Hematopoietic multipotent progenitor cell (in vitro differentiated cells): ENCODE measurements at regions not wholly inside any gene's neighbourhood (a gene's known extent, or its start where the extent isn't known, plus 50 kb on each side); places are given as distances from the start of the nearest gene placed in this dataset.
"Not testable (repeated sequence)": the region's sequence is repeated elsewhere in the genome, so short reads cannot be mapped to it uniquely, and the experiment has no call there.

ENCODE experiments used
- DNase-seq, 3 donors: peaks; one replicate each; pipeline ENCODE4 v3.0.0-alpha.2; 2011 to 2015; ENCODE audit warnings: low read depth in 2 of 3, low spot score in 2 of 3

DNA sequence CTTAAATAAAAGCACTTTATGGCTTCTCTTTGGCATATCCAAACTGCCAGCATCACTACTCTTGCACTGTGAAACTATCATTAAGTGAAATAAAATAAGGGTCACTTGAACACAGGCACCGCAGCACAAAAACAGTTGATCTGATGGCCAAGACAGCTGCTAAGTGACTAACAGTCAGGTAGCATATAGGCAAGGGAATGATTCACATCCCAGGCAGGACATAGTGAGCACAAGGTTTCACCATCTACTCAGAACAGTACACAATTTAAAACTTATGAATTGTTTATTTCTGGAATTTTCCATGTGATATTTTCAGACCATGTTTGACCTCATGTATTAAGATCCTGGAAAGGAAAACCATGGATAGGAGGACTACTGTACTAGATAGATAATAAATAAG, 214.2 kb downstream of the MREG start:
- DNase-seq: no peak

DNA sequence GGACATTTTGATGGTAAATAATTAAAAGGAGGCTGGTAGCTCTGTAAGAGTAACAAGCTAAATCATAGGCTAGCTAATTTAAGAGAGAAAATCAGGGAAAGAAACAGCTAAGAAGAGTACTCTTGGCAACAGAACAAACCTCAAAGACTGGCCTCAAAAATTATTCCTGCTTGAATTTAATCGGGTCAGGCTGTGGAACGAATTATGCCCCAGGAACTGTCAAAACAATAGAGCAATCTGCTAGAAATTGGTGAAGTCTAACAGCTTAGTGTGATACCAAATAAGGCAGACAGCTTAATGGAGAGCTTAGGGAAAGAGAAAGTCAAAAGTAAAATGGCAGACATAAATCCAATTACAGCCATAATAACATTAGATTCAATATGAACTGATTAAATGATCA, 215.7 kb downstream of the MREG start:
- DNase-seq: no peak

DNA sequence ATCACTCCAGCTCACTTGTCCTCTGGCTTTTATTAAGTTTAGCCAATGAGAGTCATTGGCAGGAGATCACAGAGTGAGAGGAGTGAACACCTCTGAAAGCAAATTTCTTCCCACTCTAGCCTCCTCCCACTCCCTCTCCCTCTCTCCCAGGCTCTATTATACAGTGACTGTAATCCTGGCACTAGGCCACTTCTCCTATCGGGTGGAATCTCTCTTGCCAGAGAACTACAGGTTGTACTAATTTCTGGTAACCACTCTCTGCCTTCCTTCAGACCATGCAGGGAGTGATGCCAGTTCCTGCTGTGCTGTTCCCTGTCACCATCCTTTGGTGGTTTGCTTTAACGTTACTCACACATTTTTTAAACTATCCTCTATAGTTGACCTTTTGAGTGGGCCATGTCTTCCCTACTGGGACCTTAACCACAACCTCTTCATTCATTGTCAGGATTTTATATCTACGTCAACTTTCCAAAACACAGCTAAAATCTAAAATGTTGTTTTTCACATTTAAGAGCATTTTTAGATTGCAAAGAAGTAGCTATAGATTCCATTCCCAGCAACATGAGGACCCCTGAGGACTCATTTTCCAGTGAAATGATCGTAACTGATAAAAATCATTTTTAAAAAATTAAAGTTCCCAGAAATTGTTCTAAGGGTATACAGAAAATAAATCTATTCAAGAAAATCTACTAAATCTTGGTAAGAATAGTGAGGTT, 217.1 kb downstream of the MREG start:
- DNase-seq: peak in 1 of 3 donors; percentile 27

DNA sequence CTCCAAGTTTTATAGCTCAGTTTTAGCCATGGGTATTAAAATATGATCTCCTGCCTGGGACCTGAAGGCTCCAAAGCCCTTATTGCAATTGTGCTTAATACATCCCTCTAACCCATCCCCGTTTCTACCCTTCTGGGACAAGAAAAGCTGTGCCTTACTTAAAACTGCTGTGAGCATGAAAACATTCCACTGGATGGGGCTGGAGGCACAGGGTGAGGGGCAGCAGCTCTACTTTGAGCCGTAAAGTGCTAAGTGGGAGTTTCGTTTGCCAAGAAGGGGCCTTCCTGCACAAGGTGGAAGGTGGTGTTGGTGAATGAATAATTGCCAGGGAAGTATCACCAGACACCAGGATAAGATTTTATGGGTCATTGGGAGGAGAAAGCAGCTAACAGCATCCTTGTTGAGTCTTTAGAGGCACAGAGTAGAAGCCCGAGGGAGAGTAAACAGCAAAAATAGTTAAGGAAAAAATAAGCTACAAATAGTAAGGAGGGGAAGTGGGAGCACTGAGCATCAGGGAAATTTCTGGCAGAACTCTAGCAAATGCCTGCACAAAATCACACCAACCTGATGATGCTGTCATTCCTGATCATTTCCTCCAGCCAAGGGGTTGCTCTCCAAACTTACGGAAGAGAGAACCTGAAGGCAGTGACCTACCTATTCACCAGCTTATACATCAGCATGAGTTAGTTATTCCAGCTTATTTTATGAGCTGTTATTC, 218.4 kb downstream of the MREG start:
- DNase-seq: no peak

DNA sequence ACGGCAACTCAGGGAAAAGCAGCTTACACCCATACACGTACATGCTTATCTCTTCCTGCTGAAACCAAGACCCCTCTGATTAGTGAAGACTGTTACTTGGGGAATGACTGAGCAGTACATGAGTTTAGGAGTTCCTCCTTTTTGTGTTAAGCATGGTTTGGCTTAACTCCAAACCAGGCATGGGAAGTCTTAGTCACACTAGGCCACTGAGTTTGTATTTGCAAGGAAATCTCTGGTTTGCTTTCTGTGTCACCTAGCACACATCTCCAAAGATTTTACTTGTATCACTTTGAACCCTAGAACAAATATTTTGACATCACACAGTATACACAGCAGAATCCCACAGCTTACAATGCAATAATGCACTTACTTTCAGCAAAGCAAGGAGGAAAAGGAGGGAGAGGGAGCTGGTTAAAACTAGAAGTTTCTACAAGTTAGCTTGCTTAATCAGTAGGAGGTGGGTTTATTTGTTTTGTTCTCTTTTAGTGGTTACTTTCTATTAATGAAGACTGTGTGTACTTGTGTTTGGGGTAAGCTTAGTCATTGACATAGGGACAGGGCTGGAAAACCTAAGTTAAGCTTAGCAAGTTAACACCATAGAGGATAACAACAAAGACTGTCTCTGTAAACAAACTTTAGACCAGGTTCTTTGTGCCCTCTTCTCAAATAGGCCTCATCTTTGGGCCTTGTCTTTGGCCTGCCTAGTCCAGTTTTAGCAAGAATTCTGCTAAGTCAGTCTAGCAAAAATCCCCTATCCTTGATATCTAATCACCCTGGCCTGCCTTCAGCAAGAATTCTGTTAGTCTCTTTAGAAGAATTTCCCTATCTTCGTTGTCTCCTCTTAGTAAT, 219.4 kb downstream of the MREG start:
- peak in 2 of 3 donors; percentile 92 to 97 for DNase-seq

DNA sequence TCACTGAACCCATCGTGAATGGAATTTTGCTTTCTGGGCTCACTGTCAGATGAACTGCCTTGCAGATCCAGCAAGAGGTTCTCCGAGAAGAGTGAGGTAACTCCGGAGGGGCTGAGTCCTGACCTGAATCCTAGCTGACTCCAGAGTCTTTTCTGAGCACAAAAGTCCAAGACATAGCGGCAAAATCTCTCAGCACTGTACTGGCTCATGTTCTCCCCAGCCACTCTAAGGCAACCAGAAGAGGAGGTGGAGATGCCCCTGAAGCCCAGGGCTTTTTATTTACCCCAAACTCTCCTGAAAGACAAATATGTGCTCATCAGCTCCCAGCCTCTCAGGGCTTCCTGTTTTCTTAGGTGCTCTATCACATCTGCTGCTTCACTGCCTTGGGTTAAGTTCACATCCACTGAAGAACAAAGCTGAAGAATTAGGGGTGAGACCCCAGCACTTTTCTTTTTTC, 221.8 kb downstream of the MREG start:
- DNase-seq: peak in 1 of 3 donors; percentile 19

DNA sequence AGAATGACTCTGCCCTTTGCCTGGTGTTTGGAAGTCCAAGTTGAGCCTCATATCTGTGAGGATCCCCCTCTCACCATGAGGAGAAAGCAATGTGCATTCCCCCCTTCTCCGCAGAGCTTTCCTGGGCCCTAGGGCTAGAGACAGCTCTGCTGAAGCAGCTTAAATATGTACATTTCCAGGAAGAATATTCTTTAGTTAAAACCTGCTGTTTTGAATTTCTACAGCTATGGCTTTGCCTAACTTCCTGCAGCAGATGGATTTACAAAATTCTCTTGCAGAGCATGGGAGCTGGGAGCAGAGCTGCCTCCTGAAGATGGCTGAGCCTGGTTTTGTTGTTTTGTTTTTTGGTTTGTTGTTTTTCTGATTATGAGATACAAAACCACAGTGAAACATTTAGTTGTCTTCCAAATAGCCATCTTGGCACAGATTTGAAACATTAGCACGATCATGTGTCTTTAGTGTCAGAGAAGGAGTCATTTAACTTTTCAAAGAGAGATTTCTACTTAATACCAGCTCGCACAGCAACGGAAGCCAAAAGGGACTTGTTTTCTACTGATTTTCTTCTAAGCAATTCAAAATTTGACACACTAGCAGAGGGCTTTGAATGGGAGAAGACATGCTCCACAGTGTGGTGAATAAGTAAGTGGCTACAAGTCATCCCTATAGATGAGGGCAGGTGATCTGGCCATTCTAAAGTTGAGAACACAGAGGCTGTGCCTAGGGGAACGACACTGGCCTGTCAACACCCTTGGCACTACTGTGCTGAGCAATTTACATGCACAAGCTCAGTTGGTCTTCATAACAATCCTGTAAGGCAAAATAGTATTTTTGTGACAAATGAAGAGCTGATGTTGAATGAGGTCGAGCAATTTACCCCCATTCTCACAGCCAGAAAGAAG, 222.6 kb downstream of the MREG start:
- no peak for DNase-seq

DNA sequence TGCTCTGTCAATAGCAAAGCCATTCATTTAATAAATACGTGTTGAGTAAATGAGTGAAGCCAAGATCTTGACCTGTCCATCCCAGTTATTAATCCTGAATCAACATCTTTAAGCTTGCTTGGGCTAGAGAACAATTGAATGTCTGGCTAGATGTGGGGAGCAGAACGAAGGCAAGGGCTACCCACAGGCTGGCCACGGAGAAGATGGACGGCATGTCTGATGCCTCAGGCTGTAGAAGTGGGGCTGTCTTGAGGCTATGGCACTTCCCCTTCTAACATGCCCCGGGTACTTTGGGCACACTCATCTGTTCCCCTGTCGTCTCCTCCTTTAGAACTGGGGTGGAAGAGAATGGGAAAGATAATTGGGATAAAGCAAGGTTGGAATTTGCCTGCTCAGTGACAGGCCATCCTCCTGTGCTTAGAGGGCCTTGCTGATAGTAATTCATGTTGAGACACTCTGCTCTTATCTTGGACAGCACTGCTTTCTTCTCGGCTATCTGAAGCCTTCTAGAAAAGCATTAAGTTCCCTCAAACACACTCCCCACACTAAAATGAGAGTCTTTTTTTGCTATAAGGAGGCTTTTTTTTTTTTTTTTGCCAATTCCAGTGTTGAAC, 225.7 kb downstream of the MREG start:
- DNase-seq: no peak

DNA sequence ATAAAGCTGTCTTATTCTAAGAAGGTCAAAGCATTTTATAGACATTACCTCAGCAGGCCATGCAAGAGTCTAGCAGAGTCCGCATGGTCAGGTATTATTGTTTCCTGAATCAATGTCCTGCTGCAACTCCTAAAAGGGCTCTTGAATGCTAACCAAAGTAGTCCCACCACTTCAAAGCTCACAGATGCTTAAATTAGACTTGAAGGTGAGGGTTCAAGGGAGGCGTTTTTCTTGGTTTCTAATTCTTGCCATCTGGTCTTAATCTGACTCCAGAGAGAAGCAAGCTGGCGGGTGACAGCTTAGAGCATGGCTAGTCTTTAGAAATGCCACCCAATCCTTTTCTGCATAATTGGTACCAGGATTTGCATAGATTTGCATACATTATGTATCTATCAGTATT, 226.3 kb downstream of the MREG start:
- DNase-seq: no peak

DNA sequence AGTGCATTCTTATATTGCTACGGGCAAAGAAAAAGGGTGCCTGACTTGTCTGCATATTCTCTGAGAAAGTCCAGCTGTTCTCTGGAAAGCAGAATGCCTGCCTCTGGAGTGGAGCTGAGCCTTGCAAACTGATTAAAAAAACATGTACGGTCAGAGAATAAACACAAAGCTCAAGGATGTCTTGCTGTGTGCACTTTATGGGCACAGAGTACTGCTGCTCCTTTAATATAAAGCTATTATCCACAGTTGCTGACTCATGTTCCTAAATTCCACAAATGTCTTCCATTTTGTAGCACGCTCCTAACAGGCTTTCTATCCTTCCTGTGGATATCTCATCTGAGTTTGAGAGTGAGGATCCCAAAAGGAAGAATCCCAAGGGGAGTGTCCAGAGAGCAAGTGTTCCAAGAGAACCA, 229.0 kb downstream of the MREG start:
- DNase-seq: no peak

DNA sequence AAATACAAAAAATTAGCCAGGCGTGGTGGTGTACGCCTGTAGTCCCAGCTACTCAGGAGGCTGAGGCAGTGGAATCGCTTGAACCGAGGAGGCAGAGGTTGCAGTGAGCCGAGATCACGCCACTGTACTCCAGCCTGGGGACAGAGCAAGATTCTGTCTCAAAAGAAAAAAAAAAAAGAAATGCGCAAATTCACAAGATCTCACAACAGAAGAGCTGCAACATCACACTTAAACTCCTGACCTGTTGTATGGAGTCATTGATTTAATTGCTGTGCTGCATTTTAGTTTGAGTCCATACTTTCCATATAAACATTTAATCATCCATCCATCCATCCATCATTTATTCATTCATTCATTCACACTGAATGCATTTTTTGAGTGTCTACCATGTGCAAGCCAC, 229.7 kb downstream of the MREG start:
- not testable (repeated sequence) for DNase-seq

DNA sequence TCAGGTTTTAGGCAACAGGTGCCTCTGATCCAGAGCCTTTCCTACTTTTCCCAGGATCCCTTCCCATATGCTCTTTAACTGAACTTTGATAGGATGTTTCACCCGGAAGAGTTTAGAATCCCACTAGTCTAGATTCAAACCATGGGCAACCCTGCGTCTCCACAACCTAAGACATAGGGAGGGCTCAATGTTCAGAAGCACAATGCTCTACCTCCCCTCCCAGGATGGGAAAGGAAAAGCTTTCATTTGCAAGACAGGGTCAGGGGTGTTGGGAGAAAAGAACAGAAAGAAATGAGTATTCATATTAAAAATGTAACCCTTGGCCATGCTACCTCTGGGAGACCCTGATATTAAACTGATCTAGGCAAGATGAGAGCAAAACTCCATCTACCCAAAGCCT, 230.4 kb downstream of the MREG start:
- DNase-seq: no peak

DNA sequence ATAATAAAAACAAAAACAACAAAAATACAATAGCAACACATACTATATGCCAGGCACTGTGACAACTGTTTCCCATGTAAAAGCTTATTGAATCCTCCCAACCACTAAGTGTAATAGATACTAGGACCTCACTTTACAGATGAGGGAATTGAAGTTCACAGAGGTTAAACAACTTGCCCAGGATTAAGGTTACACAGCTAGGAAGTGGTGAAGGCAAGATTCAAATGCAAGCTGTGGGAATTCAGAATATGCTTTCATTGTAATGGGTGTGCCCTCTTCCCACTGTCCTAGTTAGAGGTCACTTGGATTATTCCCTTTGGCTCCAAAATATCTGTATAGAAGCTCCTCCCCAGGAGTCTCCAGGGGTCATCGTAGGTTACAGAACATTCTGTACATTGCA, 231.1 kb downstream of the MREG start:
- no peak for DNase-seq

DNA sequence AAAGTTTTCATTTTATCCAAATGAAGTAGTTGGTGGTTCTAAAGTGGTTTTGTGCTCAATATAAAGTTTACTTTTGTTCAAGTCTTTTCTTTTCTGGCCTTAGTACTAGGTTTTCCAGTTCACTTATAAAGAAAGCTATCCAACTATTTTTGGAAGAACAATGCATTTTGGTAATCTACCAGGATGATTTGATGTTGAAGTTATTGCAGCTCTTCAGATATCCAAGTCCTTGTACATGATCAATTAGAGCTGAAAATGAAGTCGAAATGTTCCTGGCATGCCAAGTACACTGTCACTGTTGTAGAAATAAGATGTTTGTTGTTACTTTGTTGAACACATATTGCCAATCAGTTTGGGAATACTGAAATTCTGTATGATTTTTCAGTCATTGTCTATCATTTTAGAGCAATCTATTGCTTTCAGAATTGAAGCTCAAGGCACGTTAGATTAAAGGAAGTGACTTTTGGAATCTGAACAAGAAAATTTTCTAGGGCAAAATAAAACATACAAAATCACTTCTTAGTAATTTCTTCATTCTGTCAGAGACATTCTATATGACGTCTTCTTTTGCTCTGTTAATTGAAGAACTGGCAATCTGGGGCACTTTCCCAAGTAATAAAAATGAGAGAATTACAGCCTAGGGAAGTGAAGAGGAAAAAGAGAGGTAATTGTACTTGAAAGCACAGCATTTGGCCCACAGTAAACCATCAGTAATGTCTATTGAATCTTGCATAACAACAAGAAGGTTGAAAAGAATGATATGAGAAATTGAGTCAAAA, 232.3 kb downstream of the MREG start:
- no peak for DNase-seq

DNA sequence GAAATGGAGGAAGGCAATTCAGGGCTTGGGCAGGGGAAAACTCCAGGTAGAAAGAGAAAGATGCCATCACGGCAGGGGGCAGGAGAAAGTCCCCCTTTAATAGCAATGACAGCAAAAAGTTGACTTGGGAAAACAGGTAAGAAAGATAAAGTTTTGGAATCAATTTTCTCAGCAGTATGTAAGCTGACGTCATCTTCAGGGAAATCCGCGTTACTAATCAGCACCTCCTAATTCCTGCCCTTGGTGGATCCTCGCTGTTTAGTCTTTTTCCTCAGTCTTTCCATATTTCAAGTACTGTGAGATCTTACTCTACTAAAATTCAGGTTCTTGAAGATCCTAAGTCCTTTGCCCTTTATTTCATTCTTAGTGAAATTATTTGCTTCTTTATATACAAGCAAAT, 233.0 kb downstream of the MREG start:
- DNase-seq: no peak

DNA sequence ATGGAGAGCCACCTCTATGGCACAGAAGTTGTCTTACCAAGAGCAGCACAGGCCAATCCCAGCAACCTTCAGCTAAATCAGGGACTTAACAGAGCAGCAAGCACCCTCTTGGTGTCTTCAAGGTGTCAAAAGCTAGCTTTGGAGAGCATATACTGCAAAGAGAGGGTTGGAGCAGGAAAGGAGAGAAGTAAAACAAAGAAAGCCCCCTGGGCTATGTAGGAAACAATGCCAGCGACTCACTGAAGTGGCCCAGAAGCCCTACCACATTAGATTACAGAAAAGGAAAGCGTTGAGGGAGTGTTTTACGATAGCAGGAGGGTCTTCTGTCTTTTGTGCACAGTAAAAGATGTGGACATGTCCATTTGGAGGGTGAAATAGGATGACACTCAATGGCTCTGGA, 233.4 kb downstream of the MREG start:
- DNase-seq: no peak

DNA sequence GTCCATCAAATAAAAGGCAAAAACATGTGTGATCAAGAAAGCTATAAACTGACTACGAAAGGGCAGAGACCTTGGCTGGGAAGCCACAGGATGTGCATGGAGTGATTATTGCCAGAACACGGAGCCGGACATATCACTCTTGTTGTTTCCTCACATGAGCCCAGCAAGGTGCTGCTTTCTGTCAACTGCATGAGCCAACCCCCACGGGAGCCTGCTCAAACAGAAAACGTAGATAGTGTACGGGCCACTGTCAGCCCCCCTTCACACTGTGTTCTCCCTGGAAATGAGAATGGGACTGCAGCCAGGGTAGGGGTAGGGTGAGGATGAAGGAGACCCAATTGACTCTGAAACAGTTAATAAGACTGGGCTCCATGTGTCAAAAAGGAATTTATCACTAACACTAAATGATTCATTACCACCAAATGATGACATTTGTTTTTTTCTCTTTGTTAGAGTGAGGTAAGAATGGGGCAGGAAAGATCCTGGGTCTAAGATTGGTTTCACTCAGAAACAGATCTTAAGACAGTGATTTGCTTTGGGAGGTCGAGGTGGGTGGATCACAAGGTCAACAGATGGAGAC, 235.8 kb downstream of the MREG start:
- DNase-seq: no peak

DNA sequence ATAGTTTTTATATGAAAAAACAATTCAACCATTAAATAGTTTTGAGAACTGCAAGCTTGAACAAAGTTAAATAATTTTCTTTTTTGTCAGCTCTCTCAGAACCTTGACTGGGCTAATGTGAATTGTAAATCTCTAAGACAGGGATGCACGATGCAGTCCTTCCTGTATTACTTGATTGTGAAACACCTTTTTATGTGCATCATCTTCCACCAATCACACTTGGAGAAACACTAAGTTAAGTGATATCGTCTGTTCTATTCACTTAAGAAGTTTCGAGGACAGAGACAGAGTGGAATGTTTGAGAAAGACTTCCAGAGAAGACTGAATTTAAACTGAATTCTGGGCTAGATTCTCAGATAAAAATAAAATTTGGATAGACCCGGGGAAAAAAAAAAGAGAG, 238.2 kb downstream of the MREG start:
- DNase-seq: no peak

DNA sequence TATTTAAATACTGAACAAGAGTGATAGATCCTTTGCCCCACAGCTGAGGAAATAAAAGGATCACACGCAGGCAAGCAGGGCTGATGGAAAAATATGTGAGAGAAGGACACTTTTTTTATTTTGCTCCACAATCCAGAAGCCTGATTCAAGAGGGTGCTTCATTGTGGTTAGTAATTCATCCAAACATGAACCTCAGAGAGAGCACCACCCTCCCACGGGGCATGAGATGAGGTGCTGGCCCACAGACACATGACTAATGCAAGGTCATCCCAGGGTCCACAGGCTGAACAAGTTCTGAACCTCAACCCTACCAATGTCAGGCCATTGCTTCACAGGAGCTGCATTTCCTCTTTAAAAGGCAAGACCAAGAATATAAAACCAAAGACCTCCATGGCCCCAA, 239.6 kb downstream of the MREG start:
- no peak for DNase-seq
